H9 (cell line): ENCODE measurements at regions not wholly inside any gene's neighbourhood (a gene's known extent, or its start where the extent isn't known, plus 50 kb on each side); places are given as distances from the start of the nearest gene placed in this dataset.

Experiments
- DNase-seq: peaks from one replicate; pipeline ENCODE4 v3.0.0-alpha.2; 2017
- H2AFZ ChIP-seq: one replicate; pipeline ENCODE4 v1.6.1; 2013; ENCODE audit warnings: mild to moderate bottlenecking, low read length, control low read depth, moderate library complexity
- H2AK5ac ChIP-seq: 2 replicates; pipeline ENCODE4 v1.6.1; 2013; ENCODE audit warnings: low read length, control low read depth, mixed read lengths; ENCODE audit not compliant: insufficient read length
- H2BK120ac ChIP-seq: one replicate; pipeline ENCODE4 v1.6.1; 2013; ENCODE audit warnings: low read depth, mild to moderate bottlenecking, low read length, control low read depth, inconsistent platforms; ENCODE audit not compliant: poor library complexity, severe bottlenecking
- H2BK12ac ChIP-seq: 2 replicates; pipeline ENCODE4 v1.6.1; 2013; ENCODE audit warnings: low read length, control low read depth, mixed read lengths, low read depth; ENCODE audit not compliant: insufficient read length
- H2BK15ac ChIP-seq: 2 replicates; pipeline ENCODE4 v1.6.1; 2013; ENCODE audit warnings: low read depth, low read length, control low read depth
- H2BK20ac ChIP-seq: one replicate; pipeline ENCODE4 v1.6.1; 2013; ENCODE audit warnings: low read depth, mild to moderate bottlenecking, low read length, control low read depth, inconsistent platforms; ENCODE audit not compliant: poor library complexity, severe bottlenecking
- H2BK5ac ChIP-seq: 2 replicates; pipeline ENCODE4 v1.6.1; 2013; ENCODE audit warnings: low read length, control low read depth, mixed read lengths; ENCODE audit not compliant: insufficient read length
- H3K14ac ChIP-seq: 2 replicates; pipeline ENCODE4 v1.6.1; 2013; ENCODE audit warnings: low read length, control low read depth; ENCODE audit not compliant: insufficient read depth
- H3K18ac ChIP-seq: 2 replicates; pipeline ENCODE4 v1.6.1; 2013; ENCODE audit warnings: low read depth, mild to moderate bottlenecking, mixed read lengths, low read length, control low read depth; ENCODE audit not compliant: insufficient read length
- H3K23ac ChIP-seq: 2 replicates; pipeline ENCODE4 v1.6.1; 2013; ENCODE audit warnings: low read length, control low read depth, mixed read lengths, low read depth; ENCODE audit not compliant: insufficient read length
- H3K23me2 ChIP-seq: 2 replicates; pipeline ENCODE4 v1.6.1; 2013; ENCODE audit warnings: low read depth, mild to moderate bottlenecking, mixed read lengths, low read length, control low read depth; ENCODE audit not compliant: insufficient read length, poor library complexity, severe bottlenecking
- H3K27ac ChIP-seq: 2 replicates; pipeline ENCODE4 v1.5.1; 2013; ENCODE audit warnings: low read length, control low read depth, mixed read lengths, low read depth; ENCODE audit not compliant: insufficient read length
- H3K27me3 ChIP-seq: 2 replicates; pipeline ENCODE4 v1.6.1; 2013; ENCODE audit warnings: low read length, control low read depth, inconsistent platforms; ENCODE audit not compliant: insufficient read depth
- H3K4ac ChIP-seq: 2 replicates; pipeline ENCODE4 v1.6.1; 2013; ENCODE audit warnings: low read depth, mild to moderate bottlenecking, control low read depth, inconsistent platforms, low read length, moderate library complexity
- H3K4me1 ChIP-seq: 2 replicates; pipeline ENCODE4 v1.6.1; 2013; ENCODE audit warnings: low read length, control low read depth, inconsistent platforms; ENCODE audit not compliant: insufficient read depth
- H3K4me2 ChIP-seq: 2 replicates; pipeline ENCODE4 v1.6.1; 2013; ENCODE audit warnings: low read length, control low read depth, mixed read lengths; ENCODE audit not compliant: insufficient read length, insufficient read depth
- H3K56ac ChIP-seq: 2 replicates; pipeline ENCODE4 v1.6.1; 2013; ENCODE audit warnings: low read depth, mild to moderate bottlenecking, mixed read lengths, low read length, control low read depth; ENCODE audit not compliant: insufficient read length
- H3K79me1 ChIP-seq: 2 replicates; pipeline ENCODE4 v1.6.1; 2013; ENCODE audit warnings: low read depth, mild to moderate bottlenecking, moderate library complexity, low read length, control low read depth, inconsistent platforms; ENCODE audit not compliant: insufficient read depth, poor library complexity, severe bottlenecking
- H3K79me2 ChIP-seq: 2 replicates; pipeline ENCODE4 v1.6.1; 2013; ENCODE audit warnings: low read length, control low read depth, inconsistent platforms; ENCODE audit not compliant: insufficient read depth
- H3K9ac ChIP-seq: 2 replicates; pipeline ENCODE4 v1.6.1; 2013; ENCODE audit warnings: low read length, control low read depth, mixed read lengths; ENCODE audit not compliant: insufficient read length; ENCODE audit errors: extremely low read depth
- H3K9me3 ChIP-seq: one replicate; pipeline ENCODE4 v1.6.1; 2013; ENCODE audit warnings: low read depth, low read length, inconsistent platforms; ENCODE audit not compliant: control insufficient read depth
- H3T11ph ChIP-seq: one replicate; pipeline ENCODE4 v1.6.1; 2013; ENCODE audit warnings: mild to moderate bottlenecking, low read length, control low read depth, inconsistent platforms
- H4K20me1 ChIP-seq: one replicate; pipeline ENCODE4 v1.6.1; 2013; ENCODE audit not compliant: control insufficient read depth, insufficient read length, insufficient read depth
- H4K5ac ChIP-seq: 2 replicates; pipeline ENCODE4 v1.6.1; 2013; ENCODE audit warnings: low read depth, mild to moderate bottlenecking, mixed read lengths, low read length, control low read depth; ENCODE audit not compliant: insufficient read length
- H4K8ac ChIP-seq: replicated peaks from 2 replicates; pipeline ENCODE4 v1.6.1; 2013; ENCODE audit warnings: low read length, control low read depth, mixed read lengths, low read depth; ENCODE audit not compliant: insufficient read length
- H4K91ac ChIP-seq: 2 replicates; pipeline ENCODE4 v1.6.1; 2013; ENCODE audit warnings: low read depth, mild to moderate bottlenecking, moderate library complexity, mixed read lengths, low read length, control low read depth; ENCODE audit not compliant: insufficient read length
- H3K27ac Mint-ChIP-seq, 3 experiments: 2 replicates in 2 of 3; 3 replicates in 1 of 3; pipeline ENCODE4 v1.8.0; 2020 to 2021; ENCODE audit warnings: mixed read lengths in 3 of 3, mild to moderate bottlenecking in 1 of 3, moderate library complexity in 1 of 3
- H3K27me3 Mint-ChIP-seq: 2 replicates; pipeline ENCODE4 v1.8.0; 2021; ENCODE audit warnings: low read depth, mild to moderate bottlenecking, moderate library complexity, mixed read lengths
- H3K36me3 Mint-ChIP-seq, 3 experiments: 2 replicates in 2 of 3; 3 replicates in 1 of 3; pipeline ENCODE4 v1.8.0; 2020 to 2021; ENCODE audit warnings: low read depth in 3 of 3, mixed read lengths in 3 of 3; ENCODE audit not compliant: insufficient read depth in 1 of 3
- H3K4me1 Mint-ChIP-seq, 2 experiments: 2 replicates each; pipeline ENCODE4 v1.8.0; 2020; ENCODE audit warnings: mixed read lengths in 2 of 2
- H3K4me3 Mint-ChIP-seq, 2 experiments: 2 replicates in 1 of 2; 3 replicates in 1 of 2; pipeline ENCODE4 v1.8.0; 2020 to 2021; ENCODE audit warnings: mild to moderate bottlenecking in 2 of 2, mixed read lengths in 2 of 2, moderate library complexity in 1 of 2
- H3K9me3 Mint-ChIP-seq, 2 experiments: 2 replicates in 1 of 2; 3 replicates in 1 of 2; pipeline ENCODE4 v1.8.0; 2020; ENCODE audit warnings: mild to moderate bottlenecking in 2 of 2, mixed read lengths in 2 of 2, moderate library complexity in 1 of 2
- WGBS: extraction: QIAGEN DNeasy Blood & Tissue Kit; methylation state at CpG from one replicate; pipeline ENCODE4 v1.1.7; 2013; ENCODE audit warnings: missing lambda C conversion rate, low lambda C conversion rate, mixed read lengths; ENCODE audit not compliant: insufficient read length; ENCODE audit errors: extremely low coverage; 5-methylcytosine and 5-hydroxymethylcytosine counted together
- TF ChIP-seq, protein P1 (sequence below): fragments of 200-600 bp; sonication (generic); conservative IDR thresholded peaks from 3 replicates; pipeline ENCODE4 v1.8.0; 2021; ENCODE audit warnings: antibody characterized with exemption, mild to moderate bottlenecking

DNA sequence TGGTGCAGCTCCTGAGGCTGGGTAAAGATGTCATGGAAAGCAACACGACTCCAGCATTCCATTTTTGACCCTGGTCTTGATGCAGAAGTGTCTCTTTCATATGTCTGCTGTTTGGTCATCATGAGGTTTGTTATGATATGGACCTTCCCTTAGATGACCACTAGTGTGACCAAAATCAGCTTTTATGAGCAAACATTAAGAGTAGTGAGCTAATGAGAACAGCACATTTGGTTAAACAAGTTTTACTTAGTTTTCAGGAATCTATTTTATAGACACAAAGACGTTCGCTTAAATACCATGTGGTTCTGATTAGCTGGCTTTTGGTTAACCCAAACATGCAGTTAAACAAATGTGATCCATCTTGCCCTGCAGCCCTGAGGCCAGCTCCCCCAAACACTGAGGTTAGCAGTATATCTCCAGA, 56.7 kb upstream of the ACTBL2 start:
- no CpG with 5 or more reads among the region's 3 CpGs for WGBS
- Histone ChIP-seq H3T11ph (no peak overlapping the region), H2AK5ac (no peak overlapping the region)

More for the DNA sequence above, 56.7 kb upstream of the ACTBL2 start:
- Histone ChIP-seq H3K4me2 (no peak overlapping the region), H4K8ac (no peak overlapping the region), H3K56ac (no peak overlapping the region), H3K23ac (no peak overlapping the region), H3K27ac (no peak overlapping the region), H4K5ac (no peak overlapping the region), H2BK20ac (no peak overlapping the region), H3K9ac (no peak overlapping the region), H3K14ac (no peak overlapping the region), H4K91ac (no peak overlapping the region), H2BK5ac (no peak overlapping the region), H4K20me1 (no peaks in the 10 kb centered on the region), H3K9me3 (no peaks in the 10 kb centered on the region), H2BK15ac (no peak overlapping the region), H2AFZ (no peak overlapping the region), H2BK12ac (no peak overlapping the region), H3K79me1 (no peaks in the 10 kb centered on the region), H2BK120ac (no peak overlapping the region), H3K27me3 (no peaks in the 10 kb centered on the region), H3K4me1 (no peaks in the 10 kb centered on the region), H3K4ac (no peak overlapping the region), H3K79me2 (no peaks in the 10 kb centered on the region), H3K18ac (no peak overlapping the region), H3K23me2 (no peaks in the 10 kb centered on the region)
- Mint-ChIP-seq H3K4me1 (no peaks in the 10 kb centered on the region), H3K4me3 (no peak overlapping the region), H3K27ac (no peak overlapping the region), H3K36me3 (no peaks in the 10 kb centered on the region), H3K9me3 (no peaks in the 10 kb centered on the region; a peak in 1 of 5 replicates), H3K27me3 (no peaks in the 10 kb centered on the region)
- no peak for DNase-seq
- TF ChIP-seq, protein P1, sequence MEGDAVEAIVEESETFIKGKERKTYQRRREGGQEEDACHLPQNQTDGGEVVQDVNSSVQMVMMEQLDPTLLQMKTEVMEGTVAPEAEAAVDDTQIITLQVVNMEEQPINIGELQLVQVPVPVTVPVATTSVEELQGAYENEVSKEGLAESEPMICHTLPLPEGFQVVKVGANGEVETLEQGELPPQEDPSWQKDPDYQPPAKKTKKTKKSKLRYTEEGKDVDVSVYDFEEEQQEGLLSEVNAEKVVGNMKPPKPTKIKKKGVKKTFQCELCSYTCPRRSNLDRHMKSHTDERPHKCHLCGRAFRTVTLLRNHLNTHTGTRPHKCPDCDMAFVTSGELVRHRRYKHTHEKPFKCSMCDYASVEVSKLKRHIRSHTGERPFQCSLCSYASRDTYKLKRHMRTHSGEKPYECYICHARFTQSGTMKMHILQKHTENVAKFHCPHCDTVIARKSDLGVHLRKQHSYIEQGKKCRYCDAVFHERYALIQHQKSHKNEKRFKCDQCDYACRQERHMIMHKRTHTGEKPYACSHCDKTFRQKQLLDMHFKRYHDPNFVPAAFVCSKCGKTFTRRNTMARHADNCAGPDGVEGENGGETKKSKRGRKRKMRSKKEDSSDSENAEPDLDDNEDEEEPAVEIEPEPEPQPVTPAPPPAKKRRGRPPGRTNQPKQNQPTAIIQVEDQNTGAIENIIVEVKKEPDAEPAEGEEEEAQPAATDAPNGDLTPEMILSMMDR = no peak
